K562 (cell line): ENCODE measurements at regions not wholly inside any gene's neighbourhood (a gene's known extent, or its start where the extent isn't known, plus 50 kb on each side); places are given as distances from the start of the nearest gene placed in this dataset.

Experiments used
- CHD7 ChIP-seq: fragments of 200-600 bp; sonication (generic); IDR thresholded peaks from one replicate; pipeline ENCODE4 v1.6.1; 2012; ENCODE audit warnings: mild to moderate bottlenecking, low read depth, low read length, inconsistent platforms
- ELF2 ChIP-seq: fragments of 250-450 bp; sonication (Bioruptor Pico); IDR thresholded peaks from 2 replicates; pipeline ENCODE4 v1.5.0; 2021; ENCODE audit warnings: mild to moderate bottlenecking
- ETV6 ChIP-seq, 3 experiments: fragments of 150-350 bp in 1 of 3; sonication (generic) in 1 of 3; formaldehyde crosslinking in 1 of 3; IDR thresholded peaks; 2 replicates each; pipeline versions ENCODE4 v1.6.1 to v1.8.0; 2014 to 2022; ENCODE audit warnings: borderline replicate concordance in 2 of 3, low read depth in 2 of 3, antibody characterized with exemption in 1 of 3, low read length in 1 of 3, mild to moderate bottlenecking in 1 of 3, missing genetic modification reagents in 1 of 3
- LEF1 ChIP-seq: fragments of 450-650 bp; IDR thresholded peaks from 2 replicates; pipeline ENCODE4 v1.6.1; 2016; ENCODE audit warnings: mild to moderate bottlenecking
- NR4A1 ChIP-seq, 2 experiments: fragments of 250-450 bp in 1 of 2; fragments of 450-650 bp in 1 of 2; sonication (Bioruptor Pico) in 1 of 2; IDR thresholded peaks; 2 replicates each; pipeline versions ENCODE4 v1.4.0 to v1.6.1; 2016 to 2020; ENCODE audit warnings: mild to moderate bottlenecking in 2 of 2, missing compliant biosample characterization in 1 of 2, missing genetic modification characterization in 1 of 2, moderate library complexity in 1 of 2
- PML ChIP-seq: IDR thresholded peaks from 2 replicates; pipeline ENCODE4 v1.6.1; 2012; ENCODE audit warnings: low read length, inconsistent platforms
- PYGO2 ChIP-seq: fragments of 450-650 bp; IDR thresholded peaks from 2 replicates; pipeline ENCODE4 v1.6.1; 2016; ENCODE audit warnings: mild to moderate bottlenecking, missing genetic modification characterization, moderate library complexity, missing compliant biosample characterization
- RBBP5 ChIP-seq: fragments of 200-600 bp; sonication (generic); IDR thresholded peaks from 2 replicates; pipeline ENCODE4 v1.6.1; 2012; ENCODE audit warnings: borderline replicate concordance, mild to moderate bottlenecking, low read length, control low read depth, inconsistent platforms; ENCODE audit not compliant: insufficient read depth, poor library complexity, severe bottlenecking
- STAG1 ChIP-seq: sonication (generic); formaldehyde crosslinking; IDR thresholded peaks from 2 replicates; pipeline ENCODE4 v1.5.0; 2020; ENCODE audit warnings: missing genetic modification reagents, borderline replicate concordance
- U2AF2 ChIP-seq: fragments of 200-400 bp; formaldehyde crosslinking; optimal IDR thresholded peaks from 2 replicates; pipeline ENCODE3; 2017; ENCODE audit warnings: low read depth, mild to moderate bottlenecking, low read length
- ZFP30 ChIP-seq: fragments of 250-450 bp; sonication (Bioruptor Pico); IDR thresholded peaks from 2 replicates; pipeline ENCODE4 v1.8.0; 2022; ENCODE audit warnings: moderate library complexity, mild to moderate bottlenecking, inconsistent platforms, borderline replicate concordance
- ZNF408 ChIP-seq: fragments of 250-450 bp; sonication (Bioruptor Pico); IDR thresholded peaks from 2 replicates; pipeline ENCODE4 v1.4.0; 2020; ENCODE audit warnings: low read depth, mild to moderate bottlenecking, moderate library complexity
- TF ChIP-seq, protein P1 (sequence below): fragments of 450-650 bp; IDR thresholded peaks from 2 replicates; pipeline ENCODE4 v1.6.1; 2016

- TF ChIP-seq CHD7 (no peak), PML (no peak), ZNF408 (CRISPR knock-in tag) (no peak), ELF2 (CRISPR knock-in tag) (no peak), RBBP5 (no peak), NR4A1 (CRISPR knock-in tag; IDR thresholded peaks at IDR 0.05) (no peak), NR4A1 (tag; IDR thresholded peaks at IDR 0.05) (no peak), STAG1 (CRISPR knock-in tag) (no peak), LEF1 (no peak), ZFP30 (no peak), ETV6 (IDR thresholded peaks at IDR 0.05; ENCODE audit: borderline replicate concordance in 1 of 2, low read depth in 2 of 2, low read length in 1 of 2) (no peak), ETV6 (CRISPR knock-in tag; IDR thresholded peaks at IDR 0.05; ENCODE audit: borderline replicate concordance) (no peak), PYGO2 (tag) (no peak), U2AF2 (no peak)
- TF ChIP-seq, protein P1, sequence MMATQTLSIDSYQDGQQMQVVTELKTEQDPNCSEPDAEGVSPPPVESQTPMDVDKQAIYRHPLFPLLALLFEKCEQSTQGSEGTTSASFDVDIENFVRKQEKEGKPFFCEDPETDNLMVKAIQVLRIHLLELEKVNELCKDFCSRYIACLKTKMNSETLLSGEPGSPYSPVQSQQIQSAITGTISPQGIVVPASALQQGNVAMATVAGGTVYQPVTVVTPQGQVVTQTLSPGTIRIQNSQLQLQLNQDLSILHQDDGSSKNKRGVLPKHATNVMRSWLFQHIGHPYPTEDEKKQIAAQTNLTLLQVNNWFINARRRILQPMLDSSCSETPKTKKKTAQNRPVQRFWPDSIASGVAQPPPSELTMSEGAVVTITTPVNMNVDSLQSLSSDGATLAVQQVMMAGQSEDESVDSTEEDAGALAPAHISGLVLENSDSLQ = no peak
These were observed 310.9 kb upstream of the ANO3 start (continued) for GRCh38 chr11:26021017-26021416.
